ENCODE measurements at regions not wholly inside any gene's neighbourhood (a gene's known extent, or its start where the extent isn't known, plus 50 kb on each side); places are given as distances from the start of the nearest gene placed in this dataset.

DNA sequence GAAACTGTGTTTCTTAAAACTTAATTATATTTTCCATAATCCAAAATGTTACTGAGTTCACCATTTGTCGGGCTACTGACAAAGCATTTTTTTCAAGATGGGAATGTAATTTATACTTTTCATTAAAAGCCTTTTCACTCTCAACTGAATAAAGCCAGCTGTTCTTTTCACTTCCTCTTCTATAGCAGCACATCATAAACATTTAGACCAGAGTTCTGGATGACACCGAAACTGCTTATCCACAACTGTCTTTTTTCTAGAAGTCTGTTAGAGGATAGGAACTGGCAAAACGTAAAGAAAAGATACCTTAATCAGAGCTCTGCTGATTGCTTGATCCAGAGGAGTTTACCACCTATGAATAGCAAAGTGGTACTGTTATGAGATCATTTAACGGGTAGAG is 594.7 kb downstream of the ADGRL2 start:
- H3K27me3 ChIP-seq (ENCODE audit: low read depth): no peaks in the 10 kb centered on the region
- intact Hi-C loops (cut with micrococcal nuclease): no loop called here
- no peaks in the 10 kb centered on the region for H3K4me1 ChIP-seq
- no peaks in the 10 kb centered on the region for H3K9me3 ChIP-seq (replicated peaks)
- TF ChIP-seq, protein P1, sequence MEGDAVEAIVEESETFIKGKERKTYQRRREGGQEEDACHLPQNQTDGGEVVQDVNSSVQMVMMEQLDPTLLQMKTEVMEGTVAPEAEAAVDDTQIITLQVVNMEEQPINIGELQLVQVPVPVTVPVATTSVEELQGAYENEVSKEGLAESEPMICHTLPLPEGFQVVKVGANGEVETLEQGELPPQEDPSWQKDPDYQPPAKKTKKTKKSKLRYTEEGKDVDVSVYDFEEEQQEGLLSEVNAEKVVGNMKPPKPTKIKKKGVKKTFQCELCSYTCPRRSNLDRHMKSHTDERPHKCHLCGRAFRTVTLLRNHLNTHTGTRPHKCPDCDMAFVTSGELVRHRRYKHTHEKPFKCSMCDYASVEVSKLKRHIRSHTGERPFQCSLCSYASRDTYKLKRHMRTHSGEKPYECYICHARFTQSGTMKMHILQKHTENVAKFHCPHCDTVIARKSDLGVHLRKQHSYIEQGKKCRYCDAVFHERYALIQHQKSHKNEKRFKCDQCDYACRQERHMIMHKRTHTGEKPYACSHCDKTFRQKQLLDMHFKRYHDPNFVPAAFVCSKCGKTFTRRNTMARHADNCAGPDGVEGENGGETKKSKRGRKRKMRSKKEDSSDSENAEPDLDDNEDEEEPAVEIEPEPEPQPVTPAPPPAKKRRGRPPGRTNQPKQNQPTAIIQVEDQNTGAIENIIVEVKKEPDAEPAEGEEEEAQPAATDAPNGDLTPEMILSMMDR (IDR thresholded peaks at IDR 0.05; ENCODE audit: borderline replicate concordance): no peak
- DNase-seq: no peak
- no peak overlapping the region for H3K27ac ChIP-seq (replicated peaks)
- H3K4me3 ChIP-seq: no peak overlapping the region
- no peaks in the 10 kb centered on the region for H3K36me3 ChIP-seq

DNA sequence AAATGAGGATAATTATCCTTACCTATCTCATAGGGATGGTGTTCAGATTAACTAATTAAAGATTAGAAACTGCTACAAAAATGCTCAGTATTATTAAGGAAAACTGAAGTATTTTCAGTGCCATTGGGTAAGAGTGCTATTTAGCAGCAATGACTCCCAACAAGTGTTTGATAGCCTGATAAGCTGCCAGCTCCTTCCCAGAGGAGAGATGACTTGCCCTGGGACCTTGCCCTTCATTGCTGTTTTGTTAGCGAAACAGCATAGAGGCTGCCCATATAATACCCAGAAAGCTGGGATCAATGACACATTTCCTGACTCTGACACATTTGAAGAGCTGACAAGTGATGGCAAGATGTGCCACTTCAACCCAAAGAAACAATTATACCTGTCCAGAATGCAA is 592.2 kb downstream of the ADGRL2 start:
- Histone ChIP-seq H3K27me3 (ENCODE audit: low read depth) (no peaks in the 10 kb centered on the region), H3K4me1 (no peaks in the 10 kb centered on the region), H3K27ac (replicated peaks) (no peak overlapping the region), H3K36me3 (no peaks in the 10 kb centered on the region), H3K9me3 (replicated peaks) (no peaks in the 10 kb centered on the region), H3K4me3 (no peak overlapping the region)
- DNase-seq: no peak
- intact Hi-C loops (cut with micrococcal nuclease): no loop called here
- TF ChIP-seq, protein P1 (IDR thresholded peaks at IDR 0.05; ENCODE audit: borderline replicate concordance): no peak

DNA sequence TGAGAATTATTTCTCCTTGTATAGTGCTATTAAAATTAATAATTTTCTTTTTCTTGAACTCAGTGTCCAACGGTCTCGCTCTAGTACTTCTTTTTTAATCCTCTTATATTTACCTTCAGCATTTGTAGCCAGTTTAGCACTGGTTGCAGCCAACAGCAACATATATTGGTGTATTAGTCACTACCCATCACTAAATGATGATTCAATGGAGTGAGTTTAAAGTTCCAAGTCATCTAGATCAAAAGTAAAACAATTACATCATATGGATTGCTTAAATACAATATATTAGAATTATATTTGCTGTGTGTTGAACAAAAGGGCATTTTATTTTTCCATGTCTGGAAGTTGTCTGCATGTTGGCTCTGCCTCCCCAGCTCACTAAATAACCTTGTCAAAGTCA is 591.8 kb downstream of the ADGRL2 start:
- Histone ChIP-seq H3K27me3 (ENCODE audit: low read depth) (no peaks in the 10 kb centered on the region), H3K4me3 (no peak overlapping the region), H3K27ac (replicated peaks) (no peak overlapping the region), H3K36me3 (no peaks in the 10 kb centered on the region), H3K9me3 (replicated peaks) (no peaks in the 10 kb centered on the region), H3K4me1 (no peaks in the 10 kb centered on the region)
- TF ChIP-seq, protein P1 (IDR thresholded peaks at IDR 0.05; ENCODE audit: borderline replicate concordance): no peak
- intact Hi-C loops (cut with micrococcal nuclease): no loop called here
- DNase-seq: no peak

DNA sequence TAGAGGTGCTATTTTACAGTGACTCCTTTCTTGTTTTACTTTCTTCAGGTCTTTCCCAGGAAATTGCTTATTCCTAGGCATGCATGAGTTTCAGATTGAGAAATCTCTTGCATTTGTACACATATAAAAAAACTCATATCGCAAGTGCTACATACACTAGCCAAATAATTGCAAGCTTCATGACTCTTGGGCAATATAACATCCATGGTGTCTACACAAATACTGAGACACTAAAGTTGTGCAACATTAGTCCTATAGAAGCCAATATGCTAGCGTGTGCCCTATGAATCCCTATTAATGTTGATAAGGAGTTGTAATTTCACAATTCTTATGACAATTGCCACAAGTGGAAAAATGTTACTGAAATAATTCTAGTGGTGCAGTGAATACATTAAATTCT is 591.0 kb downstream of the ADGRL2 start:
- no peaks in the 10 kb centered on the region for H3K4me1 ChIP-seq
- H3K4me3 ChIP-seq: no peak overlapping the region
- no peaks in the 10 kb centered on the region for H3K36me3 ChIP-seq
- H3K27me3 ChIP-seq (ENCODE audit: low read depth): no peaks in the 10 kb centered on the region
- H3K27ac ChIP-seq (replicated peaks): no peak overlapping the region
- H3K9me3 ChIP-seq (replicated peaks): no peaks in the 10 kb centered on the region
- intact Hi-C loops (cut with micrococcal nuclease): no loop called here
- no peak for DNase-seq
- TF ChIP-seq, protein P1 (IDR thresholded peaks at IDR 0.05; ENCODE audit: borderline replicate concordance): no peak

DNA sequence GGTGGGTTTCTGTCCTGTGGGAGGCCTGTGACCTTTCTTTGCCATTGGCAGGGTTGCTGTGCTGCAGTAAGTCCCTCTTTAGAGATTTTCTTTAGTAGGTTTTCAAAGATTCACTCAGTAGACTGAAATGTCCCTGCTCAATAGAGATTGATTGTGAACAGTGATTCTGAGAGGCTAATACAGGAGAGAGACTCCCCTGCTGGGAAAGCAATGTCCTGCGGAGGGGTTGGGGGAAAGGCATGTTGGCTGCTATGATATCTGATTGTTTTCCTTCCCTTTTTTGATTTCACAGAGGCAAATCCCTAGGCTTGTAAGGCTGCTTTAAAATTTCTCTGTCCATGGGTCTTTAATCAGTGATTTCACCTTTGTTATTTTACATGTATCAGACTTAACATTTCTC is 589.9 kb downstream of the ADGRL2 start:
- intact Hi-C loops (cut with micrococcal nuclease): no loop called here
- Histone ChIP-seq H3K36me3 (no peaks in the 10 kb centered on the region), H3K4me3 (no peak overlapping the region), H3K27me3 (ENCODE audit: low read depth) (no peaks in the 10 kb centered on the region), H3K4me1 (no peaks in the 10 kb centered on the region), H3K9me3 (replicated peaks) (no peaks in the 10 kb centered on the region), H3K27ac (replicated peaks) (no peak overlapping the region)
- TF ChIP-seq, protein P1 (IDR thresholded peaks at IDR 0.05; ENCODE audit: borderline replicate concordance): no peak
- no peak for DNase-seq

DNA sequence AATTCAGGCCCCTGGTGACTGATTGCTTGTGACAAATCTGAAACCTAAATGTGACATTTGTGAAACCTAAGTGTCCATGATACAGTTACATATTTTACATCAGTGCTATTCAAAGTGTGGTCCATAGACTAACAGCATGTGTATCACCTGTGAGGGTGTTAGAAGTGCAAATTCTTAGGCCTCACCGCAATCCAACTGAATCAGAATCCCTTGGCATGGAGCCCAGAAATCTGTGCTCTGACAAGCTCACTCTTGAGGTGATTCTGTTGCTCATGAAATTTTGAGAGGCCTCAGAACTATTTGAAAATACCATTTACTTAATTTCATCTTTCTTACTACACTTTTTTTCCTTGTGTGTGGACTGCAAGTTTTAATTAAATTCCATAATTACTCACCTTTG is 587.9 kb downstream of the ADGRL2 start:
- H3K27me3 ChIP-seq (ENCODE audit: low read depth): no peaks in the 10 kb centered on the region
- DNase-seq: no peak
- no peaks in the 10 kb centered on the region for H3K9me3 ChIP-seq (replicated peaks)
- intact Hi-C loops (cut with micrococcal nuclease): no loop called here
- TF ChIP-seq, protein P1 (IDR thresholded peaks at IDR 0.05; ENCODE audit: borderline replicate concordance): no peak
- no peak overlapping the region for H3K27ac ChIP-seq (replicated peaks)
- no peaks in the 10 kb centered on the region for H3K36me3 ChIP-seq
- H3K4me3 ChIP-seq: no peak overlapping the region
- H3K4me1 ChIP-seq: no peaks in the 10 kb centered on the region

Measured in left ventricle myocardium inferior (tissue), 1 donor.